NCI-H345 treated with DMSO at 0.1 percent for 48 hours (cell line): ENCODE measurements at regions not wholly inside any gene's neighbourhood (a gene's known extent, or its start where the extent isn't known, plus 50 kb on each side); places are given as distances from the start of the nearest gene placed in this dataset.
"Not testable (repeated sequence)": the region's sequence is repeated elsewhere in the genome, so short reads cannot be mapped to it uniquely, and the experiment has no call there.

Source experiments
- DNase-seq: peaks from one replicate; lab custom pipeline; 2025; ENCODE audit not compliant: unreplicated experiment; lab: John Stamatoyannopoulos, UW

GRCh38 chr9:78172610-78173009 is 63.3 kb upstream of the CEP78 start:
- not testable (repeated sequence) for DNase-seq

- no peak for DNase-seq
Measured at GRCh38 chr9:78171651-78172050, 64.2 kb upstream of the CEP78 start.

GRCh38 chr9:78169125-78169524 is 66.8 kb upstream of the CEP78 start:
- DNase-seq, result no peak

GRCh38 chr9:78167356-78167755 is 68.5 kb upstream of the CEP78 start:
- DNase-seq, result peak; percentile 18

GRCh38 chr9:78163834-78164233 is 72.0 kb upstream of the CEP78 start:
- no peak for DNase-seq

GRCh38 chr9:78158286-78158685 is 77.6 kb upstream of the CEP78 start:
- DNase-seq, result no peak

- DNase-seq, result no peak
Measured at GRCh38 chr9:78150983-78151356, 84.9 kb upstream of the CEP78 start.

- no peak for DNase-seq
Measured at GRCh38 chr9:78150312-78150982, 85.4 kb upstream of the CEP78 start.

GRCh38 chr9:78149702-78150291 is 86.1 kb upstream of the CEP78 start:
- DNase-seq, result no peak

- DNase-seq, result no peak
Measured at GRCh38 chr9:78146241-78146640, 89.6 kb upstream of the CEP78 start.

GRCh38 chr9:78144663-78145377 is 91.1 kb upstream of the CEP78 start:
- DNase-seq, result no peak

GRCh38 chr9:78144008-78144381 is 91.9 kb upstream of the CEP78 start:
- no peak for DNase-seq

- no peak for DNase-seq
Measured at GRCh38 chr9:78143281-78144007, 92.4 kb upstream of the CEP78 start.

- not testable (repeated sequence) for DNase-seq
Measured at GRCh38 chr9:78142264-78142663, 93.6 kb upstream of the CEP78 start.

GRCh38 chr9:78133751-78134150 is 102.1 kb upstream of the CEP78 start:
- no peak for DNase-seq

GRCh38 chr9:78132701-78133058 is 101.1 kb upstream of the GNAQ start:
- DNase-seq, result no peak

- DNase-seq, result no peak
Measured at GRCh38 chr9:78131969-78132700, 100.5 kb upstream of the GNAQ start.

GRCh38 chr9:78130853-78131252 is 99.2 kb upstream of the GNAQ start:
- DNase-seq, result no peak

GRCh38 chr9:78130004-78130403 is 98.4 kb upstream of the GNAQ start:
- DNase-seq, result no peak

GRCh38 chr9:78127279-78128225 is 95.9 kb upstream of the GNAQ start:
- DNase-seq, result no peak
